ENCODE measurements at regions not wholly inside any gene's neighbourhood (a gene's known extent, or its start where the extent isn't known, plus 50 kb on each side); places are given as distances from the start of the nearest gene placed in this dataset.

DNA sequence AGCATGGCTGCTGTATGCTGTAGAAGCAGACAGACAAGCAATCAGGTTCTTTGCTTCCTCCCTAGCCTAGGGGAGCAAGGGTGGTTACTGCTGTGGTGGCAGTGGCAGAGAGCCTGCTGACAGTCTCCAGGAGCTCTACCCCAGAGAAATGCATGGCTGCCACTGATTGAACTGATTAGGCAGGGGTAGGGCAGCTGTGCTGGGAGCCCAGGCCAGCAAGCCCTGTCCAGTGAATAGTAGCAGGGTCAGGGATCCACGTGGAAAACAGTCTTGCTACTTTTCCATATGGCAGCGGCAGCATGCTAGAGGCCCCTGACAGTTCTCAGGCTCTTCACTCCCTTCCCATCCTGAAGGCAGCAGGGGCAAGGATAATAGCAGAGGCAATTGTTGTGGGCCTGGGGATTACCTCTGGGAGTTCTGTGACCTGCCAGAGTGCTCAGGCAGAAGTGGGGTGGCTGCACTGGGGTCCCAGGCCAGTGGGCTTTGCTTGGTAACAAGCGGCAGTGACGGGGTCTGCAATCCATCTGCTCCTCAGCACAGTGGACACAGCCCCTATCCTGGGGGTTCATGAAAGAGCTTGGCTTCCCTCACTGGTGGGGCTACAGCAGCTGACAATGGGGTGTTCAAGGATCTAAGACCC is 558.8 kb upstream of the GHITM start:
- TF ChIP-seq, protein P1, sequence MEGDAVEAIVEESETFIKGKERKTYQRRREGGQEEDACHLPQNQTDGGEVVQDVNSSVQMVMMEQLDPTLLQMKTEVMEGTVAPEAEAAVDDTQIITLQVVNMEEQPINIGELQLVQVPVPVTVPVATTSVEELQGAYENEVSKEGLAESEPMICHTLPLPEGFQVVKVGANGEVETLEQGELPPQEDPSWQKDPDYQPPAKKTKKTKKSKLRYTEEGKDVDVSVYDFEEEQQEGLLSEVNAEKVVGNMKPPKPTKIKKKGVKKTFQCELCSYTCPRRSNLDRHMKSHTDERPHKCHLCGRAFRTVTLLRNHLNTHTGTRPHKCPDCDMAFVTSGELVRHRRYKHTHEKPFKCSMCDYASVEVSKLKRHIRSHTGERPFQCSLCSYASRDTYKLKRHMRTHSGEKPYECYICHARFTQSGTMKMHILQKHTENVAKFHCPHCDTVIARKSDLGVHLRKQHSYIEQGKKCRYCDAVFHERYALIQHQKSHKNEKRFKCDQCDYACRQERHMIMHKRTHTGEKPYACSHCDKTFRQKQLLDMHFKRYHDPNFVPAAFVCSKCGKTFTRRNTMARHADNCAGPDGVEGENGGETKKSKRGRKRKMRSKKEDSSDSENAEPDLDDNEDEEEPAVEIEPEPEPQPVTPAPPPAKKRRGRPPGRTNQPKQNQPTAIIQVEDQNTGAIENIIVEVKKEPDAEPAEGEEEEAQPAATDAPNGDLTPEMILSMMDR (IDR thresholded peaks at IDR 0.05), result no peak
- TF ChIP-seq POLR2A (IDR thresholded peaks at IDR 0.05), result no peak
- peak in 1 of 2 donors; percentile 72 for DNase-seq (ENCODE audit: low spot score in 2 of 2)
- intact Hi-C loops (cut with DNase I; ENCODE audit: low total_unique reads), result no loop called here
- no peak overlapping the region for H3K4me3 ChIP-seq (ENCODE audit: low read depth, poor library complexity, severe bottlenecking)
- whole genome bisulfite sequencing, 2 donors, result 86 to 87% methylated on average over 4 of the region's 4 CpGs

DNA sequence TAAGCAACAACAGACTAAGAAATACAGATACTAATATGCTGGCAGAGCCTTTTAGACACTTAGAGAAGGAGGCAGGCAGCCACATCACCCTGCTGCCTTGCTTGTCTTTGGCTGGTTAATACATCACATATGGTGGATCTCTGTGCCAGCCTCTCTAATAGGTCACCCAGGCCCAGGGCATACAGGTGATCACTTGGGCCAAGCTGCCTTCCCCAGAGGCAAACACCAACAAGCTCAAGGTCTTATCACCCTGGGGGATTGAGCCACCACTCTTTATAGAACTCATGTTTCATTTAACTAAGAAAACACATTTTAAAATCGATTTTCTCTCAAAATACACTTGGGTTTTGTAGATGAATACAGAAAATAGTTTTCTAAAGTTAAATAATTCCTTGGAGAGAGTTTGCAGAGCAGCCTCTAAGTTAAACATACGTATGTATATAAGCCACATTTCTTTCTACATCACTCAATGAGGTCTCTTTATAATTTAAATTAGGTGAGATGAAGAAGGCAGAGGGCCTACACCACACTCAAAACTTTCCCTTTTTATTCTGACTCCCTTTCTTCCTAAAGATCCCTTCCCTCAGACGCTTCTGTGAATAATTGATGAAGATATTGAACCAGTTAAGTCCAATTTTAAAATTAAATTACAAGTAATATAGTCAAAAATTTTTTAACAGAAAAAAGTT is 556.8 kb upstream of the GHITM start:
- intact Hi-C loops (cut with DNase I; ENCODE audit: low total_unique reads), result no loop called here
- TF ChIP-seq, protein P1 (IDR thresholded peaks at IDR 0.05), result no peak
- no peak for TF ChIP-seq POLR2A (IDR thresholded peaks at IDR 0.05)
- 71 to 72% methylated on average over 3 of the region's 3 CpGs for WGBS, 2 donors

DNA sequence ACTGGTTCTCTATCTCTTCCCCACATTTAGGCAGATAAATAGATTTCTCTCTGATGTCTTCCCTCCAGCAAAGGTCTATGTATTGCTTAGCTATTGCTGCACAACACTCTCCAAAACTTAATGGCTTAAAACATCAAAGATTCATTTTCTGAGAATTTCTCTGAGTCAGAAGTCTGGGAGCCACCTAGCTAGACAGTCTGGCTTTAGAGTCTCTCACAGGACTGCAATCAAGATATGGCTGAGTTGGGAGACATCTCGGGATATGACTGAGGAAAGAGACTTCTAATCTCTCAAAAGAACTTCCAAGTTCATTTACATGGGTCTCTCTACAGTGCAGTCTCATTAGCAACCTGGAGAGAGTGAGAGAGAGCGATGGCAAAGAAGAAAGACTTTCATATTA is 553.6 kb upstream of the GHITM start:
- no peak for DNase-seq (ENCODE audit: low spot score in 2 of 2)
- intact Hi-C loops (cut with DNase I; ENCODE audit: low total_unique reads), result no loop called here
- WGBS, 2 donors, result 69 to 87% methylated on average over 2 of the region's 2 CpGs
- TF ChIP-seq, protein P1 (IDR thresholded peaks at IDR 0.05), result no peak
- TF ChIP-seq POLR2A (IDR thresholded peaks at IDR 0.05), result no peak
- H3K4me3 ChIP-seq (ENCODE audit: low read depth, poor library complexity, severe bottlenecking), result no peak overlapping the region

More for the DNA sequence above, 556.8 kb upstream of the GHITM start:
- H3K4me3 ChIP-seq (ENCODE audit: low read depth, poor library complexity, severe bottlenecking), result no peak overlapping the region
- no peak for DNase-seq (ENCODE audit: low spot score in 2 of 2)

DNA sequence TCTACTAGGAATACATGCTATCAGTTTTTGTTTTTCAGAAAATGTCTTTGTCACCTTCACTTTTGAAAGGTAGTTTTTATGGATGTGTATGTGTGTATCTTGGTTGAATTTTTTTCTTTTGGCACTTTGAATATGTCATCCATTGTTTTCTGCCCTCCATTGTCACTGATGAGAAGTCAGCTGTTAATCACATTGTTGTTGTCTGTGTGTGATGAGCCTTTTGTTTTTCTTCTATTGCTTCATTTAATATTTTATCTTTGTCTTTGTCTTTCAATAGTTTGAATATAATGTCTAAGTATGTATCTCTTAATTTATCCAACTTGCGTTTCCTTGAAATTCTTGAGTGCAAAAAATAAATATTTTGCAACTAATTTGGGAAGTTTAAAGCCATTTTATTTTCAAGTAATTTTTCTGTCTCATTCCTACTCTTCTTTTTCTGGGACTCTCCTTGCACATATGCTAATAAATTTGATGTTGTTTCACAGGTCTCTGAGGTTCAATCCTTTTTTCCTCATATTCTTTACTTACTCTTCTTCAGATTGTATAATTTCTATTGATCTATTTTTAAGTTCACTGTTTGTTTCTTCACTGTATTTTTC is 546.9 kb upstream of the GHITM start:
- no peak overlapping the region for H3K4me3 ChIP-seq (ENCODE audit: low read depth, poor library complexity, severe bottlenecking)
- DNase-seq (ENCODE audit: low spot score in 2 of 2), result no peak
- intact Hi-C loops (cut with DNase I; ENCODE audit: low total_unique reads), result no loop called here
- WGBS, 2 donors, result 97% methylated on average over 1 of the region's 1 CpG
- TF ChIP-seq POLR2A (IDR thresholded peaks at IDR 0.05), result no peak
- TF ChIP-seq, protein P1 (IDR thresholded peaks at IDR 0.05), result no peak

DNA sequence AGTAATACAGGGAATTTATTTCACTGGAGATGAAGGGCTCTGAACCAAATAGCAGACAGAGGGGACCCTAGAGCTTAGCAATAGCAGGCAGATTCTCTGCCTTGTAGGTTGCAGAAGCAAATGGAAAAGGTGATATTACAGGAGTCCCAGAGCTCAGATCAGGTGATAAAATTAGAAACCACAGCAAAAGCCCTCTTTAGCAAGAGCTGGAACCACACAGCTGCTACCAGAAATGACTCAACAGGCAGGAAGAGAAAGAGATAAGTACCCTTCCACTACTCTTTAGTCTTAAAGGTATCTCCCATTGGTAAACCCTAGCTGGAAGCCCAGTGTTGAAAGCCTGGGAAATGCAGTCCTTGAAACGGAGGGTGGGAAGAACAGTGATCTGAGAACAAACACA is 535.6 kb upstream of the GHITM start:
- no peak for DNase-seq (ENCODE audit: low spot score in 2 of 2)
- TF ChIP-seq, protein P1 (IDR thresholded peaks at IDR 0.05), result no peak
- TF ChIP-seq POLR2A (IDR thresholded peaks at IDR 0.05), result no peak
- intact Hi-C loops (cut with DNase I; ENCODE audit: low total_unique reads), result no loop called here
- 82 to 83% methylated on average over 1 of the region's 1 CpG for WGBS, 2 donors
- H3K4me3 ChIP-seq (ENCODE audit: low read depth, poor library complexity, severe bottlenecking), result no peak overlapping the region
